ENCODE measurements at regions not wholly inside any gene's neighbourhood (a gene's known extent, or its start where the extent isn't known, plus 50 kb on each side); places are given as distances from the start of the nearest gene placed in this dataset.

DNA sequence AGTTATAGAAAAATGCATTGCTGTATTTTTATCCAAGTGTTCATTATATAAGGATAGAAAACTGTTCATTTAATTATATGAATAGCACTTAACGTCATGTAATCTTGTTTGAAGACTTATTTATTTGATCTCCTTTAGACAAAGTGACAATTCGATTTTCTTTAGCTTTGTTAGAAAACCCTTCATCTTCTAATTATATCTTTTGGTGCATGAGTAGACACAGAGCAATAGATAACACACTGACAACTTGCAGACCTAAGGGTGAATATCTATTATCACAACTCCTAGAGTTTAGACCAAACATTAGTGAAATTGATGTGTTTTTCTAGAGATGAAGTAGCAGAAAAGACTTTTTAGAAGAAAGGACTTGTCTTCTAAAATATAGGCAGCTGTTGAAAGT is 446.4 kb upstream of the SEMA6A start:
- TF ChIP-seq POLR2A (IDR thresholded peaks at IDR 0.05) = no peak
- TF ChIP-seq, protein P1, sequence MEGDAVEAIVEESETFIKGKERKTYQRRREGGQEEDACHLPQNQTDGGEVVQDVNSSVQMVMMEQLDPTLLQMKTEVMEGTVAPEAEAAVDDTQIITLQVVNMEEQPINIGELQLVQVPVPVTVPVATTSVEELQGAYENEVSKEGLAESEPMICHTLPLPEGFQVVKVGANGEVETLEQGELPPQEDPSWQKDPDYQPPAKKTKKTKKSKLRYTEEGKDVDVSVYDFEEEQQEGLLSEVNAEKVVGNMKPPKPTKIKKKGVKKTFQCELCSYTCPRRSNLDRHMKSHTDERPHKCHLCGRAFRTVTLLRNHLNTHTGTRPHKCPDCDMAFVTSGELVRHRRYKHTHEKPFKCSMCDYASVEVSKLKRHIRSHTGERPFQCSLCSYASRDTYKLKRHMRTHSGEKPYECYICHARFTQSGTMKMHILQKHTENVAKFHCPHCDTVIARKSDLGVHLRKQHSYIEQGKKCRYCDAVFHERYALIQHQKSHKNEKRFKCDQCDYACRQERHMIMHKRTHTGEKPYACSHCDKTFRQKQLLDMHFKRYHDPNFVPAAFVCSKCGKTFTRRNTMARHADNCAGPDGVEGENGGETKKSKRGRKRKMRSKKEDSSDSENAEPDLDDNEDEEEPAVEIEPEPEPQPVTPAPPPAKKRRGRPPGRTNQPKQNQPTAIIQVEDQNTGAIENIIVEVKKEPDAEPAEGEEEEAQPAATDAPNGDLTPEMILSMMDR (IDR thresholded peaks at IDR 0.05) = no peak
